ENCODE measurements at regions not wholly inside any gene's neighbourhood (a gene's known extent, or its start where the extent isn't known, plus 50 kb on each side); places are given as distances from the start of the nearest gene placed in this dataset.

DNA sequence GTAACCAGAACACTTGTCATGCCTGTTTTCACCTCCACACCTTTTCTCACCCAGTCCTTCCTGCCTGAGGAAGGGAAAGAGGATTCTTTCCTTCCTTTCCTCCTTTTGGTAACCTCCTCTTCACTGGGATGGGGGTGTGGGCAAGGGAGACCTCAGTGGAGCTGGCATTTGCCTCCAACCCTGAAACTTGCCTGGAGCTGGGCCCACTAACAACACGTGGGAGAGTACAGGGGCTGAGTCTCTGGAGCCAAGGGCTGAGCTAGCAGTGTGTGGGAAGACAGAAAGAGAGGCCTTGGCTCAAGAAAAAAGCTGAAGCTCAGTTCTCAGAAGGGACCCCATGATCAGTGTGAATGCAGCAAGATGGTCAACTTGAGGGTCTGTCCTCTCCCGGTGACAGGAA lies 86.6 kb upstream of the SLC6A11 start:
- TF ChIP-seq, protein P1, sequence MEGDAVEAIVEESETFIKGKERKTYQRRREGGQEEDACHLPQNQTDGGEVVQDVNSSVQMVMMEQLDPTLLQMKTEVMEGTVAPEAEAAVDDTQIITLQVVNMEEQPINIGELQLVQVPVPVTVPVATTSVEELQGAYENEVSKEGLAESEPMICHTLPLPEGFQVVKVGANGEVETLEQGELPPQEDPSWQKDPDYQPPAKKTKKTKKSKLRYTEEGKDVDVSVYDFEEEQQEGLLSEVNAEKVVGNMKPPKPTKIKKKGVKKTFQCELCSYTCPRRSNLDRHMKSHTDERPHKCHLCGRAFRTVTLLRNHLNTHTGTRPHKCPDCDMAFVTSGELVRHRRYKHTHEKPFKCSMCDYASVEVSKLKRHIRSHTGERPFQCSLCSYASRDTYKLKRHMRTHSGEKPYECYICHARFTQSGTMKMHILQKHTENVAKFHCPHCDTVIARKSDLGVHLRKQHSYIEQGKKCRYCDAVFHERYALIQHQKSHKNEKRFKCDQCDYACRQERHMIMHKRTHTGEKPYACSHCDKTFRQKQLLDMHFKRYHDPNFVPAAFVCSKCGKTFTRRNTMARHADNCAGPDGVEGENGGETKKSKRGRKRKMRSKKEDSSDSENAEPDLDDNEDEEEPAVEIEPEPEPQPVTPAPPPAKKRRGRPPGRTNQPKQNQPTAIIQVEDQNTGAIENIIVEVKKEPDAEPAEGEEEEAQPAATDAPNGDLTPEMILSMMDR (IDR thresholded peaks at IDR 0.05; ENCODE audit: extremely low read depth in 1 of 2, insufficient read depth in 1 of 2, low read depth in 1 of 2, low read length in 2 of 2), result no peak
- TF ChIP-seq POLR2AphosphoS5 (IDR thresholded peaks at IDR 0.05; ENCODE audit: insufficient read depth, low read depth, low read length), result no peak
- TF ChIP-seq EZH2 (IDR thresholded peaks at IDR 0.05; ENCODE audit: borderline replicate concordance, low read depth, low read length, severe bottlenecking), result no peak
- TF ChIP-seq POLR2A (IDR thresholded peaks at IDR 0.05; ENCODE audit: low read depth, low read length), result no peak
- no peak for TF ChIP-seq FOS (IDR thresholded peaks at IDR 0.05; ENCODE audit: borderline replicate concordance, insufficient read depth, low read length)
- TF ChIP-seq, protein P2, sequence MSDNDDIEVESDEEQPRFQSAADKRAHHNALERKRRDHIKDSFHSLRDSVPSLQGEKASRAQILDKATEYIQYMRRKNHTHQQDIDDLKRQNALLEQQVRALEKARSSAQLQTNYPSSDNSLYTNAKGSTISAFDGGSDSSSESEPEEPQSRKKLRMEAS (IDR thresholded peaks at IDR 0.05; ENCODE audit: insufficient read depth, insufficient read length), result no peak
- no peak for TF ChIP-seq JUN (IDR thresholded peaks at IDR 0.05; ENCODE audit: borderline replicate concordance, insufficient read depth, insufficient read length, low read depth)
- TF ChIP-seq MYC (IDR thresholded peaks at IDR 0.05; ENCODE audit: low read depth, low read length), result no peak
